ENCODE measurements at regions not wholly inside any gene's neighbourhood (a gene's known extent, or its start where the extent isn't known, plus 50 kb on each side); places are given as distances from the start of the nearest gene placed in this dataset.
"Not testable (repeated sequence)": the region's sequence is repeated elsewhere in the genome, so short reads cannot be mapped to it uniquely, and the experiment has no call there.

GRCh38 chr11:23942117-23942815 lies 554.6 kb upstream of the LUZP2 start:
- H3K36me3 Mint-ChIP-seq; CTCF ChIA-PET; H3K27ac ChIP-seq (ENCODE audit: low read depth, low read length); H3K36me3 ChIP-seq (ENCODE audit: insufficient read depth, low read length); H3K27me3 Mint-ChIP-seq; POLR2A ChIA-PET; DNase-seq; H3K27me3 ChIP-seq (ENCODE audit: insufficient read depth, low read length, poor library complexity, severe bottlenecking); H3K4me3 ChIP-seq (ENCODE audit: low read length); H3K9me3 ChIP-seq (ENCODE audit: low read length); H3K4me1 Mint-ChIP-seq; H3K4me3 Mint-ChIP-seq; H3K4me1 ChIP-seq (ENCODE audit: insufficient read depth, low read length); H3K27ac Mint-ChIP-seq: not testable (repeated sequence)
- H3K9me3 Mint-ChIP-seq, result peaks cover 3 to 16% (median 10%) of the 10 kb centered on the region in 5 donors

- no peaks in the 10 kb centered on the region for H3K36me3 Mint-ChIP-seq
- POLR2A ChIA-PET, result no interaction called here
Observed at GRCh38 chr11:23944923-23945322, 551.9 kb upstream of the LUZP2 start.

GRCh38 chr11:23947883-23948282 lies 549.0 kb upstream of the LUZP2 start:
- H3K36me3 ChIP-seq (ENCODE audit: insufficient read depth, low read length), result no peaks in the 10 kb centered on the region
- H3K4me1 ChIP-seq (ENCODE audit: insufficient read depth, low read length), result no peaks in the 10 kb centered on the region
- no peak overlapping the region for H3K4me3 ChIP-seq (ENCODE audit: low read length)
- Mint-ChIP-seq H3K4me1 (no peaks in the 10 kb centered on the region), H3K27ac (no peak overlapping the region), H3K4me3 (no peak overlapping the region), H3K36me3 (no peaks in the 10 kb centered on the region), H3K9me3 (peaks cover 0 to 18% (median 5%) of the 10 kb centered on the region in 5 donors), H3K27me3 (no peaks in the 10 kb centered on the region)
- no peaks in the 10 kb centered on the region for H3K27me3 ChIP-seq (ENCODE audit: insufficient read depth, low read length, poor library complexity, severe bottlenecking)
- DNase-seq, result no peak
- ChIA-PET CTCF (no interaction called here), POLR2A (no interaction called here)
- H3K9me3 ChIP-seq (ENCODE audit: low read length), result no peaks in the 10 kb centered on the region
- H3K27ac ChIP-seq (ENCODE audit: low read depth, low read length), result no peak overlapping the region

More at GRCh38 chr11:23944923-23945322, 551.9 kb upstream of the LUZP2 start:
- Mint-ChIP-seq H3K27ac (no peak overlapping the region), H3K9me3 (peaks cover 3 to 18% (median 6%) of the 10 kb centered on the region in 5 donors), H3K4me3 (no peak overlapping the region), H3K4me1 (no peaks in the 10 kb centered on the region), H3K27me3 (no peaks in the 10 kb centered on the region)
- CTCF ChIA-PET, result no interaction called here
- no peaks in the 10 kb centered on the region for H3K27me3 ChIP-seq (ENCODE audit: insufficient read depth, low read length, poor library complexity, severe bottlenecking)
- H3K36me3 ChIP-seq (ENCODE audit: insufficient read depth, low read length), result no peaks in the 10 kb centered on the region
- DNase-seq, result no peak
- no peaks in the 10 kb centered on the region for H3K4me1 ChIP-seq (ENCODE audit: insufficient read depth, low read length)
- no peaks in the 10 kb centered on the region for H3K9me3 ChIP-seq (ENCODE audit: low read length)
- H3K27ac ChIP-seq (ENCODE audit: low read depth, low read length), result no peak overlapping the region
- H3K4me3 ChIP-seq (ENCODE audit: low read length), result no peak overlapping the region

- no peak overlapping the region for H3K27ac ChIP-seq (ENCODE audit: low read depth, low read length)
- Mint-ChIP-seq H3K9me3 (peaks cover 0 to 18% (median 5%) of the 10 kb centered on the region in 5 donors), H3K27ac (no peak overlapping the region), H3K27me3 (no peaks in the 10 kb centered on the region), H3K36me3 (no peaks in the 10 kb centered on the region), H3K4me1 (no peaks in the 10 kb centered on the region), H3K4me3 (no peak overlapping the region)
- no peaks in the 10 kb centered on the region for H3K9me3 ChIP-seq (ENCODE audit: low read length)
- ChIA-PET POLR2A (no interaction called here), CTCF (no interaction called here)
- H3K36me3 ChIP-seq (ENCODE audit: insufficient read depth, low read length), result no peaks in the 10 kb centered on the region
- DNase-seq, result no peak
- no peak overlapping the region for H3K4me3 ChIP-seq (ENCODE audit: low read length)
- H3K4me1 ChIP-seq (ENCODE audit: insufficient read depth, low read length), result no peaks in the 10 kb centered on the region
- H3K27me3 ChIP-seq (ENCODE audit: insufficient read depth, low read length, poor library complexity, severe bottlenecking), result no peaks in the 10 kb centered on the region
Observed at GRCh38 chr11:23948851-23949250, 548.0 kb upstream of the LUZP2 start.

GRCh38 chr11:23953951-23954710 lies 542.7 kb upstream of the LUZP2 start:
- H3K4me3 Mint-ChIP-seq, result no peak overlapping the region

GRCh38 chr11:23954730-23955129 lies 542.1 kb upstream of the LUZP2 start:
- Mint-ChIP-seq H3K9me3 (peaks cover 0 to 12% (median 7%) of the 10 kb centered on the region in 5 donors), H3K27ac (no peak overlapping the region), H3K4me1 (no peaks in the 10 kb centered on the region), H3K36me3 (no peaks in the 10 kb centered on the region), H3K27me3 (no peaks in the 10 kb centered on the region), H3K4me3 (no peak overlapping the region)
- CTCF ChIA-PET, result no interaction called here
- DNase-seq, result no peak
- Histone ChIP-seq H3K4me1 (ENCODE audit: insufficient read depth, low read length) (no peaks in the 10 kb centered on the region), H3K9me3 (ENCODE audit: low read length) (no peaks in the 10 kb centered on the region), H3K27ac (ENCODE audit: low read depth, low read length) (no peak overlapping the region), H3K27me3 (ENCODE audit: insufficient read depth, low read length, poor library complexity, severe bottlenecking) (no peaks in the 10 kb centered on the region), H3K4me3 (ENCODE audit: low read length) (no peak overlapping the region), H3K36me3 (ENCODE audit: insufficient read depth, low read length) (no peaks in the 10 kb centered on the region)
- POLR2A ChIA-PET, result no interaction called here

More at GRCh38 chr11:23953951-23954710, 542.7 kb upstream of the LUZP2 start:
- Mint-ChIP-seq H3K9me3 (peaks cover 0 to 10% (median 7%) of the 10 kb centered on the region in 5 donors), H3K27ac (no peak overlapping the region), H3K36me3 (no peaks in the 10 kb centered on the region), H3K27me3 (no peaks in the 10 kb centered on the region), H3K4me1 (no peaks in the 10 kb centered on the region)
- H3K27ac ChIP-seq (ENCODE audit: low read depth, low read length), result no peak overlapping the region
- ChIA-PET CTCF (no interaction called here), POLR2A (no interaction called here)
- no peaks in the 10 kb centered on the region for H3K9me3 ChIP-seq (ENCODE audit: low read length)
- no peak for DNase-seq
- H3K4me1 ChIP-seq (ENCODE audit: insufficient read depth, low read length), result no peaks in the 10 kb centered on the region
- H3K27me3 ChIP-seq (ENCODE audit: insufficient read depth, low read length, poor library complexity, severe bottlenecking), result no peaks in the 10 kb centered on the region
- no peak overlapping the region for H3K4me3 ChIP-seq (ENCODE audit: low read length)
- no peaks in the 10 kb centered on the region for H3K36me3 ChIP-seq (ENCODE audit: insufficient read depth, low read length)

GRCh38 chr11:23956586-23956985 lies 540.3 kb upstream of the LUZP2 start:
- POLR2A ChIA-PET, result no interaction called here
- Mint-ChIP-seq H3K4me3 (no peak overlapping the region), H3K27ac (no peak overlapping the region), H3K4me1 (no peaks in the 10 kb centered on the region), H3K9me3 (peaks cover 0 to 8% (median 7%) of the 10 kb centered on the region in 5 donors), H3K27me3 (no peaks in the 10 kb centered on the region), H3K36me3 (no peaks in the 10 kb centered on the region)
- H3K4me1 ChIP-seq (ENCODE audit: insufficient read depth, low read length), result no peaks in the 10 kb centered on the region
- no peak overlapping the region for H3K27ac ChIP-seq (ENCODE audit: low read depth, low read length)
- H3K36me3 ChIP-seq (ENCODE audit: insufficient read depth, low read length), result no peaks in the 10 kb centered on the region
- no peak for DNase-seq
- H3K4me3 ChIP-seq (ENCODE audit: low read length), result no peak overlapping the region
- H3K27me3 ChIP-seq (ENCODE audit: insufficient read depth, low read length, poor library complexity, severe bottlenecking), result no peaks in the 10 kb centered on the region
- no peaks in the 10 kb centered on the region for H3K9me3 ChIP-seq (ENCODE audit: low read length)
- CTCF ChIA-PET, result no interaction called here

- H3K4me1 Mint-ChIP-seq, result no peaks in the 10 kb centered on the region
- no peak overlapping the region for H3K4me3 Mint-ChIP-seq
- DNase-seq, result no peak
- no peaks in the 10 kb centered on the region for H3K27me3 Mint-ChIP-seq
- no peaks in the 10 kb centered on the region for H3K36me3 Mint-ChIP-seq
- Histone ChIP-seq H3K27ac (ENCODE audit: low read depth, low read length) (no peak overlapping the region), H3K27me3 (ENCODE audit: insufficient read depth, low read length, poor library complexity, severe bottlenecking) (no peaks in the 10 kb centered on the region), H3K36me3 (ENCODE audit: insufficient read depth, low read length) (no peaks in the 10 kb centered on the region), H3K4me3 (ENCODE audit: low read length) (no peak overlapping the region), H3K9me3 (ENCODE audit: low read length) (no peaks in the 10 kb centered on the region), H3K4me1 (ENCODE audit: insufficient read depth, low read length) (no peaks in the 10 kb centered on the region)
- peaks cover 0 to 6% (median 5%) of the 10 kb centered on the region in 5 donors for H3K9me3 Mint-ChIP-seq
- POLR2A ChIA-PET, result no interaction called here
- CTCF ChIA-PET, result no interaction called here
- no peak overlapping the region for H3K27ac Mint-ChIP-seq
Observed at GRCh38 chr11:23957314-23957713, 539.5 kb upstream of the LUZP2 start.
